ENCODE measurements at regions not wholly inside any gene's neighbourhood (a gene's known extent, or its start where the extent isn't known, plus 50 kb on each side); places are given as distances from the start of the nearest gene placed in this dataset.

DNA sequence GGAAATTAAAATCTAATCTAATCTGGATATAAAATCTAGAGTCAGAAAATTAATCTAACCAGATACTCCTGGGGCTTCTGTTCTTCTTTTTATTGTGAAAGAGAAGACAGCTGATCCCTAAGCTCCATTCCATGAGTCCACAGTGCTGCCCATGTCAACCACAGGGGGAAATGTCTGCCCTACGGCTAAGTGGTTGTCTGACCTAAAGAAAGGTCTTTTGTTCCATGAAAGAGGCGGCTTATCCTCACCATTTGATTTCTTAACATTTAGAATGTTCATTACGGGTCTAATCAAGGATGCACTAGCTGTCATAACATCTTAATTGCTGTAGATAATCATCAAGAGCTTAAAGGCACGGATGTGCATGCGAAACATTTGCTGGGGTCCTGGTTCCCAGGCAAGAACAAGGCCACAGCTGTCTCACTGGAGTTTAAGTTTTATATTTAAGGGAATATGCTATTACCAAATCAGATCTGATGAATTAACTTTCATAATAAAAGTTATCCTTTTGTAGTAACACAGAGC lies 162.6 kb downstream of the PAX3 start:
- TF ChIP-seq, protein P1, sequence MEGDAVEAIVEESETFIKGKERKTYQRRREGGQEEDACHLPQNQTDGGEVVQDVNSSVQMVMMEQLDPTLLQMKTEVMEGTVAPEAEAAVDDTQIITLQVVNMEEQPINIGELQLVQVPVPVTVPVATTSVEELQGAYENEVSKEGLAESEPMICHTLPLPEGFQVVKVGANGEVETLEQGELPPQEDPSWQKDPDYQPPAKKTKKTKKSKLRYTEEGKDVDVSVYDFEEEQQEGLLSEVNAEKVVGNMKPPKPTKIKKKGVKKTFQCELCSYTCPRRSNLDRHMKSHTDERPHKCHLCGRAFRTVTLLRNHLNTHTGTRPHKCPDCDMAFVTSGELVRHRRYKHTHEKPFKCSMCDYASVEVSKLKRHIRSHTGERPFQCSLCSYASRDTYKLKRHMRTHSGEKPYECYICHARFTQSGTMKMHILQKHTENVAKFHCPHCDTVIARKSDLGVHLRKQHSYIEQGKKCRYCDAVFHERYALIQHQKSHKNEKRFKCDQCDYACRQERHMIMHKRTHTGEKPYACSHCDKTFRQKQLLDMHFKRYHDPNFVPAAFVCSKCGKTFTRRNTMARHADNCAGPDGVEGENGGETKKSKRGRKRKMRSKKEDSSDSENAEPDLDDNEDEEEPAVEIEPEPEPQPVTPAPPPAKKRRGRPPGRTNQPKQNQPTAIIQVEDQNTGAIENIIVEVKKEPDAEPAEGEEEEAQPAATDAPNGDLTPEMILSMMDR (IDR thresholded peaks at IDR 0.05 in 2 of 3, conservative IDR thresholded peaks at IDR 0.05 in 1 of 3; ENCODE audit: borderline replicate concordance in 1 of 3, insufficient read depth in 1 of 3, low read depth in 2 of 3, low read length in 2 of 3): no peak
- TF ChIP-seq EZH2 (IDR thresholded peaks at IDR 0.05): no peak
- TF ChIP-seq REST (IDR thresholded peaks at IDR 0.05; ENCODE audit: low read depth): no peak
- TF ChIP-seq POLR2A (IDR thresholded peaks at IDR 0.05; ENCODE audit: borderline replicate concordance, extremely low read depth, insufficient read depth, insufficient read length): no peak
- TF ChIP-seq ELF1 (IDR thresholded peaks at IDR 0.05; ENCODE audit: borderline replicate concordance, low read depth): no peak
- no peak for TF ChIP-seq POLR2AphosphoS5 (IDR thresholded peaks at IDR 0.05; ENCODE audit: low read depth, low read length)
- TF ChIP-seq EZH2phosphoT487 (IDR thresholded peaks at IDR 0.05; ENCODE audit: borderline replicate concordance): no peak
- TF ChIP-seq EGR1 (IDR thresholded peaks at IDR 0.05; ENCODE audit: low read depth): no peak
- TF ChIP-seq YY1 (IDR thresholded peaks at IDR 0.05; ENCODE audit: extremely low read depth, insufficient replicate concordance, low read depth, low read length): no peak

Data from HCT116 (cell line).